ENCODE measurements at regions not wholly inside any gene's neighbourhood (a gene's known extent, or its start where the extent isn't known, plus 50 kb on each side); places are given as distances from the start of the nearest gene placed in this dataset.

- no peak overlapping the region for H3K27ac ChIP-seq (ENCODE audit: low read depth, low read length)
- WGBS, 3 donors = 68 to 80% (median 68%) methylated on average over 8 of the region's 8 CpGs
These were observed 138.8 kb downstream of the OAT start for GRCh38 chr10:124279882-124280281.

GRCh38 chr10:124279298-124279697 is 139.4 kb downstream of the OAT start:
- WGBS, 3 donors = 68 to 97% (median 83%) methylated on average over 2 of the region's 2 CpGs
- H3K27ac ChIP-seq (ENCODE audit: low read depth, low read length) = no peak overlapping the region

- 93 to 97% (median 96%) methylated on average over 5 of the region's 5 CpGs for WGBS, 3 donors
- no peak overlapping the region for H3K27ac ChIP-seq (ENCODE audit: low read depth, low read length)
These were observed 140.4 kb downstream of the OAT start for GRCh38 chr10:124278356-124278755.

GRCh38 chr10:124273141-124273540 is 145.6 kb downstream of the OAT start:
- 31 to 50% (median 49%) methylated on average over 1 of the region's 1 CpG for WGBS, 3 donors
- no peak overlapping the region for H3K27ac ChIP-seq (ENCODE audit: low read depth, low read length)

- 81 to 92% (median 84%) methylated on average over 4 of the region's 4 CpGs for WGBS, 3 donors
- H3K27ac ChIP-seq (ENCODE audit: low read depth, low read length) = no peak overlapping the region
These were observed 147.0 kb downstream of the OAT start for GRCh38 chr10:124271676-124272075.

- H3K27ac ChIP-seq (ENCODE audit: low read depth, low read length) = no peak overlapping the region
- 60 to 77% (median 68%) methylated on average over 8 of the region's 8 CpGs for WGBS, 3 donors
These were observed 148.0 kb downstream of the OAT start for GRCh38 chr10:124270530-124271327.

GRCh38 chr10:124268976-124269375 is 149.7 kb downstream of the OAT start:
- WGBS, 3 donors = 66 to 82% (median 74%) methylated on average over 5 of the region's 5 CpGs
- H3K27ac ChIP-seq (ENCODE audit: low read depth, low read length) = no peak overlapping the region

- WGBS, 3 donors = 73 to 85% (median 80%) methylated on average over 6 of the region's 6 CpGs
- no peak overlapping the region for H3K27ac ChIP-seq (ENCODE audit: low read depth, low read length)
These were observed 150.7 kb downstream of the OAT start for GRCh38 chr10:124267911-124268549.

GRCh38 chr10:124267231-124267885 is 151.4 kb downstream of the OAT start:
- H3K27ac ChIP-seq (ENCODE audit: low read depth, low read length) = no peak overlapping the region
- WGBS, 3 donors = 85 to 89% (median 87%) methylated on average over 9 of the region's 9 CpGs

- WGBS, 3 donors = 82 to 92% (median 92%) methylated on average over 15 of the region's 15 CpGs
- H3K27ac ChIP-seq (ENCODE audit: low read depth, low read length) = no peak overlapping the region
These were observed 152.1 kb downstream of the OAT start for GRCh38 chr10:124266468-124267230.

GRCh38 chr10:124265776-124266467 is 152.8 kb downstream of the OAT start:
- H3K27ac ChIP-seq (ENCODE audit: low read depth, low read length) = no peak overlapping the region
- WGBS, 3 donors = 68 to 89% (median 87%) methylated on average over 12 of the region's 12 CpGs

- WGBS, 3 donors = 58 to 89% (median 80%) methylated on average over 1 of the region's 1 CpG
- H3K27ac ChIP-seq (ENCODE audit: low read depth, low read length) = no peak overlapping the region
These were observed 153.4 kb downstream of the OAT start for GRCh38 chr10:124265391-124265745.

GRCh38 chr10:124264711-124265390 is 153.9 kb downstream of the OAT start:
- no peak overlapping the region for H3K27ac ChIP-seq (ENCODE audit: low read depth, low read length)
- 85 to 96% (median 93%) methylated on average over 17 of the region's 17 CpGs for WGBS, 3 donors

- H3K27ac ChIP-seq (ENCODE audit: low read depth, low read length) = no peak overlapping the region
- WGBS, 3 donors = 82 to 94% (median 93%) methylated on average over 7 of the region's 7 CpGs
These were observed 154.5 kb downstream of the OAT start for GRCh38 chr10:124264271-124264670.

- WGBS, 3 donors = 74 to 89% (median 84%) methylated on average over 5 of the region's 5 CpGs
- H3K27ac ChIP-seq (ENCODE audit: low read depth, low read length) = no peak overlapping the region
These were observed 155.0 kb downstream of the OAT start for GRCh38 chr10:124263726-124264125.

- 71 to 88% (median 82%) methylated on average over 7 of the region's 7 CpGs for WGBS, 3 donors
- H3K27ac ChIP-seq (ENCODE audit: low read depth, low read length) = no peak overlapping the region
These were observed 155.8 kb downstream of the OAT start for GRCh38 chr10:124262971-124263370.

GRCh38 chr10:124262234-124262865 is 156.4 kb downstream of the OAT start:
- H3K27ac ChIP-seq (ENCODE audit: low read depth, low read length) = no peak overlapping the region
- WGBS, 3 donors = 79 to 91% (median 84%) methylated on average over 11 of the region's 11 CpGs

Measured in adipose tissue (tissue), 3 donors.